GM18511 (cell line): ENCODE measurements at regions not wholly inside any gene's neighbourhood (a gene's known extent, or its start where the extent isn't known, plus 50 kb on each side); places are given as distances from the start of the nearest gene placed in this dataset.

Experiments used
- ATAC-seq: cut with Tn5 transposase; IDR thresholded peaks from one replicate; pipeline ENCODE4 v1.9.1; 2021; ENCODE audit warnings: mild to moderate bottlenecking, moderate library complexity; ENCODE audit not compliant: unreplicated experiment

- ATAC-seq, result no peak
Measured at GRCh38 chr5:144882739-144883283, 712.1 kb downstream of the KCTD16 start.

- ATAC-seq, result no peak
Measured at GRCh38 chr5:144880513-144880912, 709.8 kb downstream of the KCTD16 start.

GRCh38 chr5:144876990-144877389 is 706.3 kb downstream of the KCTD16 start:
- no peak for ATAC-seq

GRCh38 chr5:144873076-144873475 is 702.4 kb downstream of the KCTD16 start:
- no peak for ATAC-seq

GRCh38 chr5:144864118-144864517 is 693.4 kb downstream of the KCTD16 start:
- no peak for ATAC-seq

- no peak for ATAC-seq
Measured at GRCh38 chr5:144857454-144857853, 686.8 kb downstream of the KCTD16 start.

- ATAC-seq, result no peak
Measured at GRCh38 chr5:144844086-144844485, 673.4 kb downstream of the KCTD16 start.

- ATAC-seq, result no peak
Measured at GRCh38 chr5:144832416-144832815, 661.7 kb downstream of the KCTD16 start.

GRCh38 chr5:144831650-144832049 is 661.0 kb downstream of the KCTD16 start:
- no peak for ATAC-seq

- no peak for ATAC-seq
Measured at GRCh38 chr5:144822503-144822902, 651.8 kb downstream of the KCTD16 start.

- no peak for ATAC-seq
Measured at GRCh38 chr5:144820278-144820677, 649.6 kb downstream of the KCTD16 start.

- no peak for ATAC-seq
Measured at GRCh38 chr5:144815131-144815530, 644.5 kb downstream of the KCTD16 start.

GRCh38 chr5:144812763-144813162 is 642.1 kb downstream of the KCTD16 start:
- no peak for ATAC-seq

GRCh38 chr5:144800169-144800568 is 629.5 kb downstream of the KCTD16 start:
- ATAC-seq, result no peak

GRCh38 chr5:144798595-144798994 is 627.9 kb downstream of the KCTD16 start:
- ATAC-seq, result no peak

- ATAC-seq, result no peak
Measured at GRCh38 chr5:144794922-144795321, 624.2 kb downstream of the KCTD16 start.

- ATAC-seq, result no peak
Measured at GRCh38 chr5:144788556-144788955, 617.9 kb downstream of the KCTD16 start.

GRCh38 chr5:144788046-144788445 is 617.4 kb downstream of the KCTD16 start:
- ATAC-seq, result no peak

GRCh38 chr5:144779368-144779767 is 608.7 kb downstream of the KCTD16 start:
- no peak for ATAC-seq

- no peak for ATAC-seq
Measured at GRCh38 chr5:144778561-144778960, 607.9 kb downstream of the KCTD16 start.

- ATAC-seq, result no peak
Measured at GRCh38 chr5:144774197-144774596, 603.5 kb downstream of the KCTD16 start.

- no peak for ATAC-seq
Measured at GRCh38 chr5:144773628-144774027, 603.0 kb downstream of the KCTD16 start.

- ATAC-seq, result no peak
Measured at GRCh38 chr5:144771802-144772201, 601.1 kb downstream of the KCTD16 start.
